K562 (cell line): ENCODE measurements at regions not wholly inside any gene's neighbourhood (a gene's known extent, or its start where the extent isn't known, plus 50 kb on each side); places are given as distances from the start of the nearest gene placed in this dataset.
A peak's percentile ranks its signal among the peaks of the same experiment; 100 is the strongest.

Experiments used
- ARID1B ChIP-seq: fragments of 450-650 bp; IDR thresholded peaks from 2 replicates; pipeline ENCODE4 v1.6.1; 2016; ENCODE audit warnings: antibody characterized with exemption, mild to moderate bottlenecking, inconsistent platforms
- CBFA2T2 ChIP-seq: fragments of 450-650 bp; conservative IDR thresholded peaks from 2 replicates; pipeline ENCODE4 v1.6.1; 2017; ENCODE audit warnings: mild to moderate bottlenecking
- CBFB ChIP-seq: sonication (generic); formaldehyde crosslinking; IDR thresholded peaks from 2 replicates; pipeline ENCODE4 v1.4.0; 2020; ENCODE audit warnings: mild to moderate bottlenecking, missing genetic modification reagents
- ELF1 ChIP-seq: fragments of 200-800 bp; sonication (Bioruptor generic); IDR thresholded peaks from 2 replicates; pipeline ENCODE4 v1.6.1; 2016; ENCODE audit warnings: missing genetic modification characterization, missing compliant biosample characterization
- EP400 ChIP-seq: fragments of 450-650 bp; IDR thresholded peaks from 2 replicates; pipeline ENCODE4 v1.6.1; 2017; ENCODE audit warnings: antibody characterized with exemption, mild to moderate bottlenecking, moderate library complexity
- ETV6 ChIP-seq, 3 experiments: fragments of 150-350 bp in 1 of 3; sonication (generic) in 1 of 3; formaldehyde crosslinking in 1 of 3; IDR thresholded peaks; 2 replicates each; pipeline versions ENCODE4 v1.6.1 to v1.8.0; 2014 to 2022; ENCODE audit warnings: borderline replicate concordance in 2 of 3, low read depth in 2 of 3, antibody characterized with exemption in 1 of 3, low read length in 1 of 3, mild to moderate bottlenecking in 1 of 3, missing genetic modification reagents in 1 of 3
- GMEB1 ChIP-seq: fragments of 250-450 bp; sonication (Bioruptor Pico); IDR thresholded peaks from 2 replicates; pipeline ENCODE4 v1.4.0; 2020; ENCODE audit warnings: mild to moderate bottlenecking
- KDM2B ChIP-seq: fragments of 250-450 bp; sonication (Bioruptor Pico); IDR thresholded peaks from 2 replicates; pipeline ENCODE4 v1.8.0; 2021; ENCODE audit warnings: mild to moderate bottlenecking, moderate library complexity
- RUNX1 ChIP-seq: sonication (generic); IDR thresholded peaks from 2 replicates; pipeline ENCODE4 v1.6.1; 2016; ENCODE audit warnings: antibody characterized with exemption, low read depth
- SRSF3 ChIP-seq: fragments of 200-400 bp; formaldehyde crosslinking; IDR thresholded peaks from 2 replicates; pipeline ENCODE4 v1.6.1; 2016; ENCODE audit warnings: mild to moderate bottlenecking, low read length, moderate library complexity; ENCODE audit not compliant: insufficient read depth
- SUPT5H ChIP-seq: fragments of 450-650 bp; IDR thresholded peaks from 2 replicates; pipeline ENCODE4 v1.6.1; 2016
- VEZF1 ChIP-seq: fragments of 200-800 bp; sonication (Bioruptor generic); IDR thresholded peaks from 2 replicates; pipeline ENCODE4 v1.6.1; 2017; ENCODE audit warnings: missing genetic modification characterization, missing compliant biosample characterization
- ZBTB17 ChIP-seq: fragments of 450-650 bp; formaldehyde crosslinking; IDR thresholded peaks from 2 replicates; pipeline ENCODE4 v1.4.0; 2020; ENCODE audit warnings: mild to moderate bottlenecking
- TF ChIP-seq, protein P1 (sequence below): fragments of 450-650 bp; formaldehyde crosslinking; IDR thresholded peaks from 2 replicates; pipeline ENCODE4 v1.4.0; 2022; ENCODE audit warnings: missing genetic modification characterization
- TF ChIP-seq, protein P2 (sequence below): fragments of 250-450 bp; sonication (Bioruptor Pico); IDR thresholded peaks from 2 replicates; pipeline ENCODE4 v1.4.0; 2020
- TF ChIP-seq, protein P3 (sequence below): sonication (generic); formaldehyde crosslinking; IDR thresholded peaks from 2 replicates; pipeline ENCODE4 v1.8.1; 2023; ENCODE audit warnings: mild to moderate bottlenecking, missing genetic modification reagents

DNA sequence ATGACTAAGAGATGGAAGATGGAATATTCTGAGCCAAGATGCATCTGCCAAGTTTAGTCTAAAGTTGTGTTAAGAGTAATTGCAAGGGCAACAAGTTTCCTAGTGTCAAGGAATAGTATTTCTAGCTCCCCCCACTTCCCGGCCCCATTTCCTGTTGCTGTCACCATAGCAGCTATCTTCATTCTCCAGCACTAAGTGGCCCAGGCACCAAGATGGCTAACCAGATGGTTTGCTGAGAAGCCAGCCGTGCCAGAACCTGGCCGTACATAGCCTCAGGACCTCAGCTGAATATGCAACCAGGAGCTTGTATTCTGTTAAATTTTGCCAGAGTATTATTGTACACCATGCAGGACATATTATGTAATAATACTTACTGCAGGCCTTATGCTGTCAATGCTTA, 108.8 kb upstream of the UMPS start (continued):
- TF ChIP-seq ETV6 (IDR thresholded peaks at IDR 0.05; ENCODE audit: borderline replicate concordance in 1 of 2, low read depth in 2 of 2, low read length in 1 of 2) (peak in 1 of 2 experiments; percentile 43; a peak in 1 of 4 replicates), ETV6 (CRISPR knock-in tag; IDR thresholded peaks at IDR 0.05; ENCODE audit: borderline replicate concordance) (no peak), KDM2B (no peak), ARID1B (peak; percentile 71), VEZF1 (no peak), SRSF3 (no peak), ELF1 (tag) (no peak), EP400 (no peak), RUNX1 (no peak), CBFB (no peak), SUPT5H (no peak), GMEB1 (no peak), ZBTB17 (CRISPR knock-in tag) (no peak), CBFA2T2 (peak; percentile 32; the same call in 1 of the 2 replicates)
- TF ChIP-seq, protein P1, sequence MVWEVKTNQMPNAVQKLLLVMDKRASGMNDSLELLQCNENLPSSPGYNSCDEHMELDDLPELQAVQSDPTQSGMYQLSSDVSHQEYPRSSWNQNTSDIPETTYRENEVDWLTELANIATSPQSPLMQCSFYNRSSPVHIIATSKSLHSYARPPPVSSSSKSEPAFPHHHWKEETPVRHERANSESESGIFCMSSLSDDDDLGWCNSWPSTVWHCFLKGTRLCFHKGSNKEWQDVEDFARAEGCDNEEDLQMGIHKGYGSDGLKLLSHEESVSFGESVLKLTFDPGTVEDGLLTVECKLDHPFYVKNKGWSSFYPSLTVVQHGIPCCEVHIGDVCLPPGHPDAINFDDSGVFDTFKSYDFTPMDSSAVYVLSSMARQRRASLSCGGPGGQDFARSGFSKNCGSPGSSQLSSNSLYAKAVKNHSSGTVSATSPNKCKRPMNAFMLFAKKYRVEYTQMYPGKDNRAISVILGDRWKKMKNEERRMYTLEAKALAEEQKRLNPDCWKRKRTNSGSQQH (CRISPR knock-in tag), result no peak
- TF ChIP-seq, protein P2, sequence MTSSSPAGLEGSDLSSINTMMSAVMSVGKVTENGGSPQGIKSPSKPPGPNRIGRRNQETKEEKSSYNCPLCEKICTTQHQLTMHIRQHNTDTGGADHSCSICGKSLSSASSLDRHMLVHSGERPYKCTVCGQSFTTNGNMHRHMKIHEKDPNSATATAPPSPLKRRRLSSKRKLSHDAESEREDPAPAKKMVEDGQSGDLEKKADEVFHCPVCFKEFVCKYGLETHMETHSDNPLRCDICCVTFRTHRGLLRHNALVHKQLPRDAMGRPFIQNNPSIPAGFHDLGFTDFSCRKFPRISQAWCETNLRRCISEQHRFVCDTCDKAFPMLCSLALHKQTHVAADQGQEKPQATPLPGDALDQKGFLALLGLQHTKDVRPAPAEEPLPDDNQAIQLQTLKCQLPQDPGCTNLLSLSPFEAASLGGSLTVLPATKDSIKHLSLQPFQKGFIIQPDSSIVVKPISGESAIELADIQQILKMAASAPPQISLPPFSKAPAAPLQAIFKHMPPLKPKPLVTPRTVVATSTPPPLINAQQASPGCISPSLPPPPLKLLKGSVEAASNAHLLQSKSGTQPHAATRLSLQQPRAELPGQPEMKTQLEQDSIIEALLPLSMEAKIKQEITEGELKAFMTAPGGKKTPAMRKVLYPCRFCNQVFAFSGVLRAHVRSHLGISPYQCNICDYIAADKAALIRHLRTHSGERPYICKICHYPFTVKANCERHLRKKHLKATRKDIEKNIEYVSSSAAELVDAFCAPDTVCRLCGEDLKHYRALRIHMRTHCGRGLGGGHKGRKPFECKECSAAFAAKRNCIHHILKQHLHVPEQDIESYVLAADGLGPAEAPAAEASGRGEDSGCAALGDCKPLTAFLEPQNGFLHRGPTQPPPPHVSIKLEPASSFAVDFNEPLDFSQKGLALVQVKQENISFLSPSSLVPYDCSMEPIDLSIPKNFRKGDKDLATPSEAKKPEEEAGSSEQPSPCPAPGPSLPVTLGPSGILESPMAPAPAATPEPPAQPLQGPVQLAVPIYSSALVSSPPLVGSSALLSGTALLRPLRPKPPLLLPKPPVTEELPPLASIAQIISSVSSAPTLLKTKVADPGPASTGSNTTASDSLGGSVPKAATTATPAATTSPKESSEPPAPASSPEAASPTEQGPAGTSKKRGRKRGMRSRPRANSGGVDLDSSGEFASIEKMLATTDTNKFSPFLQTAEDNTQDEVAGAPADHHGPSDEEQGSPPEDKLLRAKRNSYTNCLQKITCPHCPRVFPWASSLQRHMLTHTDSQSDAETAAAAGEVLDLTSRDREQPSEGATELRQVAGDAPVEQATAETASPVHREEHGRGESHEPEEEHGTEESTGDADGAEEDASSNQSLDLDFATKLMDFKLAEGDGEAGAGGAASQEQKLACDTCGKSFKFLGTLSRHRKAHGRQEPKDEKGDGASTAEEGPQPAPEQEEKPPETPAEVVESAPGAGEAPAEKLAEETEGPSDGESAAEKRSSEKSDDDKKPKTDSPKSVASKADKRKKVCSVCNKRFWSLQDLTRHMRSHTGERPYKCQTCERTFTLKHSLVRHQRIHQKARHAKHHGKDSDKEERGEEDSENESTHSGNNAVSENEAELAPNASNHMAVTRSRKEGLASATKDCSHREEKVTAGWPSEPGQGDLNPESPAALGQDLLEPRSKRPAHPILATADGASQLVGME, result no peak
- TF ChIP-seq, protein P3, sequence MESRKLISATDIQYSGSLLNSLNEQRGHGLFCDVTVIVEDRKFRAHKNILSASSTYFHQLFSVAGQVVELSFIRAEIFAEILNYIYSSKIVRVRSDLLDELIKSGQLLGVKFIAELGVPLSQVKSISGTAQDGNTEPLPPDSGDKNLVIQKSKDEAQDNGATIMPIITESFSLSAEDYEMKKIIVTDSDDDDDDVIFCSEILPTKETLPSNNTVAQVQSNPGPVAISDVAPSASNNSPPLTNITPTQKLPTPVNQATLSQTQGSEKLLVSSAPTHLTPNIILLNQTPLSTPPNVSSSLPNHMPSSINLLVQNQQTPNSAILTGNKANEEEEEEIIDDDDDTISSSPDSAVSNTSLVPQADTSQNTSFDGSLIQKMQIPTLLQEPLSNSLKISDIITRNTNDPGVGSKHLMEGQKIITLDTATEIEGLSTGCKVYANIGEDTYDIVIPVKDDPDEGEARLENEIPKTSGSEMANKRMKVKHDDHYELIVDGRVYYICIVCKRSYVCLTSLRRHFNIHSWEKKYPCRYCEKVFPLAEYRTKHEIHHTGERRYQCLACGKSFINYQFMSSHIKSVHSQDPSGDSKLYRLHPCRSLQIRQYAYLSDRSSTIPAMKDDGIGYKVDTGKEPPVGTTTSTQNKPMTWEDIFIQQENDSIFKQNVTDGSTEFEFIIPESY (CRISPR knock-in tag), result no peak
